GM12892 (cell line): ENCODE measurements at regions not wholly inside any gene's neighbourhood (a gene's known extent, or its start where the extent isn't known, plus 50 kb on each side); places are given as distances from the start of the nearest gene placed in this dataset.

Experiments used
- DNase-seq: peaks from one replicate; pipeline ENCODE4 v3.0.0; 2011; ENCODE audit not compliant: insufficient read length
- FAIRE-seq: peaks from 2 replicates; lab custom pipeline; 2011; peaks lifted over from hg19 to GRCh38; lab: Jason Lieb, UNC
- POLR2A ChIP-seq: IDR thresholded peaks from 2 replicates; pipeline ENCODE4 v1.6.1; 2011; ENCODE audit warnings: low read depth, low read length, control low read depth
- POLR2AphosphoS5 ChIP-seq: IDR thresholded peaks from 2 replicates; pipeline ENCODE4 v1.6.1; 2011; ENCODE audit warnings: low read depth, low read length, control low read depth
- TAF1 ChIP-seq: IDR thresholded peaks from 2 replicates; pipeline ENCODE4 v1.6.1; 2011; ENCODE audit warnings: low read depth, mild to moderate bottlenecking, control low read depth, low read length, borderline replicate concordance

DNA sequence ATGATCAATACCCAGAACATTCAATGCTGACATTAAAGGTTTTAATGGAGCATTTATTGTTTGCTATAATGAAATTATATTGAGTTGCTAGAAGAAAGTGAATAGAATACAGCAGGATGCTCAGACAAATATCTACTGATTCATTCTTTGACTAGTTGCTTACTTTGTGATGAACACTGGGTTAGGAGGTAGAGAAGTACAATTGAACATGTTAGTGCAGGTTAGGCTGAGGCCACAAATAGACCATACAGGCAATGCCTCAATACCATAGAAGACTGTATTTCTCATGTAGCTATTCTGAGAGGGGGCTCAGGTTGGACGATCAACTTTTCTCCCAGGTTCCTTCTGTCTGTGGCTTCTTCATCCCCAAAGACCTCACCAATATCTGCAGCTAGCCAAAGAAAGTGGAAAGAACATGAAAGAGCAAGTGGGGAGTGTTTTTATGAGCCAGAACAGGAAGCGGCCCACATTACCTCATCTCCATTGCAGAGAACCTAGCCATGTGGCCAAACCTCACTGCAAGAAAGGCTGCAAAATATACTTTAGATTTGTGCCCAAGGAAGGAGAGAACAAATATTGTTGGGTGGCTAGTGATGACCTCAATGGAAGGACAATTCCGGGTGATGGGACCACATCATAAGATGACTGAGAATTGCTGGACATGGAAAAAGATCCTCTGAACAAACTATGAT lies 180.3 kb upstream of the GATB start:
- TF ChIP-seq TAF1 = no peak
- DNase-seq (no peak), FAIRE-seq (no peak)

DNA sequence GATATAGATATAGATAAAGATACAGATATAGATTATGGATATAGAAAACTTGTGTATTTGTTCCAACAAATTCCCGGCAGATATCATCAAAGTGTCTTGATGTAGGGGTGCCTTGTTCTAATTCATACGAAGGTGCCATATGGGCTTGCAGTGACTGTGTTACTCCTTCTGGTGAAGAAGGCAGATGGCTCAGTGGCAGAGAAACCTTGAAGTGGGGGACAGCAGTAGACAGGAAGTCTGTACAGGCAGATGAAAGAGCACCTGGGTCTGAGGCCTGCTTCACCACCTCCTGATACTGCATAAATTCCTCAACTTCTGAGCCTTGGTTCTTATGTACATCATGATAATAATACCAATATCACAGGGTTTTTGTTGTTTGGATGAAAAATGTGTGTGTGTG lies 179.5 kb upstream of the GATB start:
- TF ChIP-seq POLR2AphosphoS5 = no peak
- TF ChIP-seq TAF1 = no peak
- TF ChIP-seq POLR2A = no peak
- no peak for FAIRE-seq
- DNase-seq = no peak

- FAIRE-seq (no peak), DNase-seq (no peak)
- no peak for TF ChIP-seq POLR2AphosphoS5
- no peak for TF ChIP-seq TAF1
- TF ChIP-seq POLR2A = no peak
These were observed 178.9 kb upstream of the GATB start for GRCh38 chr4:151939670-151940069.

- FAIRE-seq = no peak
- TF ChIP-seq TAF1 (no peak), POLR2A (no peak), POLR2AphosphoS5 (no peak)
- no peak for DNase-seq
These were observed 174.6 kb upstream of the GATB start for GRCh38 chr4:151935411-151935810.

- FAIRE-seq = no peak
- DNase-seq = no peak
- TF ChIP-seq POLR2AphosphoS5 (no peak), TAF1 (no peak), POLR2A (no peak)
These were observed 174.0 kb upstream of the GATB start for GRCh38 chr4:151934766-151935165.

DNA sequence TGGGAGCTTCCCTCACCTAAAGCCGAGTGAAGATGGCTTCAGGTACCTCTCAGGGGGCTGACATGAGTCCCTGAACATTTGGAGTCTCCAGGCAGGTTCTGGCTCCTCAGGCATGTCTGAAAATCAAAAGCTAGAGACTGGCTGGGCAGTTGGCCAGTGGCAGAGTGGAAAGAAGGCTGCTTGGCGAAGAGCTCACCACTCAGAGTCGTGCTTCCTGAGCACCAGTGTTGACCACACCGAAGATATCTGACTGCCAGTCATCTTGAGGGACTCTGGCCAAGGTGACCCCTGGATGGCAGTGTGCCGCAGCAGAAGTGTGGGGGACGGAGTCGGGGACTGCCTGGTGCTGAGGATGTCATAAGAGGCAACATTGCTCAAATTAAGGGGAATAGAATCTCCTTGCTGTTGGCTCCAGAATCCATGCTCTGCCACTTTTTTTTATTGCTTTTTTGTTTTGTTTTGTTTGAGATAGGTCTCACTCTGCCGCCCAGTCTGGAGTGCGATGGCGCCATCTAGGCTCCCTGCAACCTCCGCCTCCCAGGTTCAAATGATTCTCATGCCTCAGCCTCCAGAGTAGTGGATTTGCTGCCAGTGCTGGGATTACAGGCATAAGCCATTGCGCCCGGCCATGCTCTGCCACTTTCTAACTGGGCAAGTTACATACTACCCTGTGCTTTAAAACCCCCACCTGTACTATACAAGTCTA lies 172.5 kb upstream of the GATB start:
- FAIRE-seq = no peak
- no peak for DNase-seq
- TF ChIP-seq POLR2AphosphoS5 (no peak), TAF1 (no peak), POLR2A (no peak)

GRCh38 chr4:151931563-151931962 lies 170.8 kb upstream of the GATB start:
- DNase-seq (no peak), FAIRE-seq (no peak)
- TF ChIP-seq POLR2AphosphoS5 = no peak
- TF ChIP-seq TAF1 = no peak
- TF ChIP-seq POLR2A = no peak

DNA sequence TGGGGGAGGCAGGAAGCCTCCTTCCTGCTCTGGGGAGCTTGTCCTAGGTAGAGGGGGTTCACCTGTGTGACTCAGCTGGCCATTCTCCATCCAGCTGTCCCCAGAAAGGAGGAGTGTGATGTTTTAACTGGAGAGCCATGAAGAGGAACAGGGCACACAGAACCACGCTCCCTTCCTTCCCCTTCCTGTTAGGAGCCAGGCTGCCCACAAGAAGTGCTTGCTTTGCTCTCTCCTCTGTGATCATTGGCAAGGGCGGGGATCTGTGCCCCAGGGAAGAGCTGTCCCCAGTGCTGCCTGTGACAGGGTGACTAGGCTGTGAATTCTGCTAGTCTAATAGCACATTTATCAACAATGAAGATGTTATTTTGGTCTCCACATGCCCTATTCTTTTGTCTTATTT lies 169.6 kb upstream of the GATB start:
- no peak for TF ChIP-seq TAF1
- no peak for TF ChIP-seq POLR2A
- TF ChIP-seq POLR2AphosphoS5 = no peak
- FAIRE-seq (no peak), DNase-seq (no peak)

- no peak for DNase-seq
- FAIRE-seq = no peak
- TF ChIP-seq POLR2A (no peak), TAF1 (no peak), POLR2AphosphoS5 (no peak)
These were observed 167.3 kb upstream of the GATB start for GRCh38 chr4:151928112-151928511.

DNA sequence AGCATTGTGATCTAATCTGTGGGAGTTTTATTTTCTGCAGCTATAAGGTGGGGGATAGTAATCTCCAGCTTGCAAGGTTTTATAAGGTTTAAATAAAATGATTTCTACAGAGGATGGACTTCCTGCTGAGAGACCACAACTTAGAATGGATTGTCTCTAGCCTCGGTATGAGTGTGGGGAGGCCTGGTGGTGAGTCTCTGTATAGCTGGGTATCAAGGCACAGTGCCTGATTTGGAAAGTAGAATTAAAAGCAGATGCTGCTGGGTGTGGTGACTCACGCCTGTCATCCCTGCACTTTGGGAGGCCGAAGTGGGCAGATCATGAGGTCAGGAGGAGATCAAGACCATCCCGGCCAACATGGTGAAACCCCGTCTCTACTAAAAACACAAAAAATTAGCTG lies 162.0 kb upstream of the GATB start:
- no peak for TF ChIP-seq POLR2AphosphoS5
- no peak for TF ChIP-seq POLR2A
- no peak for TF ChIP-seq TAF1
- FAIRE-seq (no peak), DNase-seq (no peak)

GRCh38 chr4:151922306-151922705 lies 161.5 kb upstream of the GATB start:
- DNase-seq = no peak
- FAIRE-seq = no peak
- TF ChIP-seq POLR2AphosphoS5 (no peak), TAF1 (no peak), POLR2A (no peak)

GRCh38 chr4:151921811-151922210 lies 161.0 kb upstream of the GATB start:
- DNase-seq = no peak
- no peak for TF ChIP-seq TAF1
- TF ChIP-seq POLR2AphosphoS5 = no peak
- TF ChIP-seq POLR2A = no peak
- FAIRE-seq = no peak
